HepG2 (cell line): ENCODE measurements at regions not wholly inside any gene's neighbourhood (a gene's known extent, or its start where the extent isn't known, plus 50 kb on each side); places are given as distances from the start of the nearest gene placed in this dataset.

Experiments used
- ATRX ChIP-seq: sonication (generic); formaldehyde crosslinking; IDR thresholded peaks from 2 replicates; pipeline ENCODE4 v1.4.0; 2020; ENCODE audit warnings: missing genetic modification reagents, borderline replicate concordance
- EP300 ChIP-seq, 3 experiments: sonication (generic) in 1 of 3; formaldehyde crosslinking in 1 of 3; IDR thresholded peaks; 2 replicates each; pipeline versions ENCODE4 v1.5.1 to v1.6.1; 2011 to 2020; ENCODE audit warnings: low read depth in 2 of 3, low read length in 2 of 3, borderline replicate concordance in 1 of 3, improper control_type of control experiment in 1 of 3, mild to moderate bottlenecking in 1 of 3, missing genetic modification reagents in 1 of 3, moderate library complexity in 1 of 3
- GTF2F1 ChIP-seq: fragments of 150-350 bp; IDR thresholded peaks from 2 replicates; pipeline ENCODE4 v1.6.1; 2014; ENCODE audit warnings: low read length
- JUN ChIP-seq: sonication (generic); formaldehyde crosslinking; IDR thresholded peaks from 2 replicates; pipeline ENCODE4 v1.4.0; 2020; ENCODE audit warnings: mild to moderate bottlenecking, missing genetic modification reagents
- NPAS2 ChIP-seq: sonication (generic); formaldehyde crosslinking; IDR thresholded peaks from 2 replicates; pipeline ENCODE4 v1.8.0; 2022; ENCODE audit warnings: mild to moderate bottlenecking, missing genetic modification reagents, borderline replicate concordance
- PITX1 ChIP-seq: sonication (generic); formaldehyde crosslinking; IDR thresholded peaks from 2 replicates; pipeline ENCODE4 v1.5.1; 2020; ENCODE audit warnings: mild to moderate bottlenecking, missing genetic modification reagents
- RFXANK ChIP-seq: IDR thresholded peaks from 2 replicates; pipeline ENCODE4 v1.6.1; 2016
- RNF219 ChIP-seq: sonication (generic); formaldehyde crosslinking; IDR thresholded peaks from 2 replicates; pipeline ENCODE4 v1.5.0; 2020; ENCODE audit warnings: mild to moderate bottlenecking, missing genetic modification reagents
- SMYD3 ChIP-seq: sonication (generic); formaldehyde crosslinking; IDR thresholded peaks from 2 replicates; pipeline ENCODE4 v1.8.1; 2023; ENCODE audit warnings: mild to moderate bottlenecking, missing genetic modification reagents
- TGIF2 ChIP-seq: IDR thresholded peaks from 2 replicates; pipeline ENCODE4 v1.6.1; 2016; ENCODE audit warnings: control low read depth, missing compliant biosample characterization
- ZHX2 ChIP-seq, 2 experiments: sonication (generic) in 1 of 2; formaldehyde crosslinking in 1 of 2; IDR thresholded peaks; 2 replicates each; pipeline versions ENCODE4 v1.6.1 to v1.9.0; 2014 to 2022; ENCODE audit warnings: antibody characterized with exemption in 1 of 2, borderline replicate concordance in 1 of 2, inconsistent platforms in 1 of 2, low read depth in 1 of 2, missing genetic modification reagents in 1 of 2
- ZNF138 ChIP-seq: sonication (generic); formaldehyde crosslinking; IDR thresholded peaks from 2 replicates; pipeline ENCODE4 v1.5.0; 2020; ENCODE audit warnings: mild to moderate bottlenecking, low read depth, missing genetic modification reagents
- ZNF205 ChIP-seq: IDR thresholded peaks from 2 replicates; pipeline ENCODE4 v1.6.1; 2018; ENCODE audit warnings: missing biosample characterization, missing genetic modification reagents
- ZNF773 ChIP-seq: sonication (generic); formaldehyde crosslinking; IDR thresholded peaks from 2 replicates; pipeline ENCODE4 v1.4.0; 2020; ENCODE audit warnings: missing genetic modification reagents, borderline replicate concordance
- ZNF83 ChIP-seq: sonication (generic); formaldehyde crosslinking; IDR thresholded peaks from 2 replicates; pipeline ENCODE4 v1.4.0; 2020; ENCODE audit warnings: missing genetic modification reagents, mild to moderate bottlenecking, borderline replicate concordance
- TF ChIP-seq, protein P1 (sequence below): sonication (generic); formaldehyde crosslinking; IDR thresholded peaks from 2 replicates; pipeline ENCODE4 v1.4.0; 2020; ENCODE audit warnings: mild to moderate bottlenecking, missing genetic modification reagents, borderline replicate concordance
- TF ChIP-seq, protein P2 (sequence below): IDR thresholded peaks from 2 replicates; pipeline ENCODE4 v1.6.1; 2012; ENCODE audit warnings: inconsistent platforms
- TF ChIP-seq, protein P3 (sequence below): IDR thresholded peaks from 2 replicates; pipeline ENCODE4 v1.6.1; 2016; ENCODE audit warnings: missing genetic modification reagents, missing compliant biosample characterization

- TF ChIP-seq ZHX2 (IDR thresholded peaks at IDR 0.05; ENCODE audit: low read depth) (no peak), ZHX2 (CRISPR knock-in tag; IDR thresholded peaks at IDR 0.05; ENCODE audit: borderline replicate concordance) (no peak), ZNF205 (CRISPR knock-in tag) (no peak), TGIF2 (no peak), ATRX (CRISPR knock-in tag) (no peak), SMYD3 (CRISPR knock-in tag) (no peak), RNF219 (CRISPR knock-in tag) (no peak), PITX1 (no peak), JUN (no peak), GTF2F1 (no peak), RFXANK (CRISPR knock-in tag) (peak; percentile 91; the same call in 1 of the 2 replicates), EP300 (IDR thresholded peaks at IDR 0.05; ENCODE audit: low read depth in 2 of 2, low read length in 2 of 2) (0 out of 4 replicates have a peak, but pooled peaks of 1 of the 2 experiments have one; percentile 30), EP300 (CRISPR knock-in tag; IDR thresholded peaks at IDR 0.05; ENCODE audit: borderline replicate concordance) (no peak), ZNF83 (CRISPR knock-in tag) (no peak), NPAS2 (CRISPR knock-in tag) (no peak), ZNF773 (CRISPR knock-in tag) (no peak), ZNF138 (CRISPR knock-in tag) (no peak)
- TF ChIP-seq, protein P1, sequence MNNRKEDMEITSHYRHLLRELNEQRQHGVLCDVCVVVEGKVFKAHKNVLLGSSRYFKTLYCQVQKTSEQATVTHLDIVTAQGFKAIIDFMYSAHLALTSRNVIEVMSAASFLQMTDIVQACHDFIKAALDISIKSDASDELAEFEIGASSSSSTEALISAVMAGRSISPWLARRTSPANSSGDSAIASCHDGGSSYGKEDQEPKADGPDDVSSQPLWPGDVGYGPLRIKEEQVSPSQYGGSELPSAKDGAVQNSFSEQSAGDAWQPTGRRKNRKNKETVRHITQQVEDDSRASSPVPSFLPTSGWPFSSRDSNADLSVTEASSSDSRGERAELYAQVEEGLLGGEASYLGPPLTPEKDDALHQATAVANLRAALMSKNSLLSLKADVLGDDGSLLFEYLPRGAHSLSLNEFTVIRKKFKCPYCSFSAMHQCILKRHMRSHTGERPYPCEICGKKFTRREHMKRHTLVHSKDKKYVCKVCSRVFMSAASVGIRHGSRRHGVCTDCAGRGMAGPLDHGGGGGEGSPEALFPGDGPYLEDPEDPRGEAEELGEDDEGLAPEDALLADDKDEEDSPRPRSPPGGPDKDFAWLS (CRISPR knock-in tag) = no peak
- TF ChIP-seq, protein P2, sequence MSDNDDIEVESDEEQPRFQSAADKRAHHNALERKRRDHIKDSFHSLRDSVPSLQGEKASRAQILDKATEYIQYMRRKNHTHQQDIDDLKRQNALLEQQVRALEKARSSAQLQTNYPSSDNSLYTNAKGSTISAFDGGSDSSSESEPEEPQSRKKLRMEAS = no peak
- TF ChIP-seq, protein P3, sequence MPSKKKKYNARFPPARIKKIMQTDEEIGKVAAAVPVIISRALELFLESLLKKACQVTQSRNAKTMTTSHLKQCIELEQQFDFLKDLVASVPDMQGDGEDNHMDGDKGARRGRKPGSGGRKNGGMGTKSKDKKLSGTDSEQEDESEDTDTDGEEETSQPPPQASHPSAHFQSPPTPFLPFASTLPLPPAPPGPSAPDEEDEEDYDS (CRISPR knock-in tag) = no peak
These were observed 56.9 kb upstream of the PRSS23 start (continued) for GRCh38 chr11:86743223-86744118.
